H9 (cell line): ENCODE measurements at regions not wholly inside any gene's neighbourhood (a gene's known extent, or its start where the extent isn't known, plus 50 kb on each side); places are given as distances from the start of the nearest gene placed in this dataset.

Experiments used
- DNase-seq: peaks from one replicate; pipeline ENCODE4 v3.0.0-alpha.2; 2017
- H2AFZ ChIP-seq: one replicate; pipeline ENCODE4 v1.6.1; 2013; ENCODE audit warnings: mild to moderate bottlenecking, low read length, control low read depth, moderate library complexity
- H2AK5ac ChIP-seq: 2 replicates; pipeline ENCODE4 v1.6.1; 2013; ENCODE audit warnings: low read length, control low read depth, mixed read lengths; ENCODE audit not compliant: insufficient read length
- H2BK120ac ChIP-seq: one replicate; pipeline ENCODE4 v1.6.1; 2013; ENCODE audit warnings: low read depth, mild to moderate bottlenecking, low read length, control low read depth, inconsistent platforms; ENCODE audit not compliant: poor library complexity, severe bottlenecking
- H2BK12ac ChIP-seq: 2 replicates; pipeline ENCODE4 v1.6.1; 2013; ENCODE audit warnings: low read length, control low read depth, mixed read lengths, low read depth; ENCODE audit not compliant: insufficient read length
- H2BK15ac ChIP-seq: 2 replicates; pipeline ENCODE4 v1.6.1; 2013; ENCODE audit warnings: low read depth, low read length, control low read depth
- H2BK20ac ChIP-seq: one replicate; pipeline ENCODE4 v1.6.1; 2013; ENCODE audit warnings: low read depth, mild to moderate bottlenecking, low read length, control low read depth, inconsistent platforms; ENCODE audit not compliant: poor library complexity, severe bottlenecking
- H2BK5ac ChIP-seq: 2 replicates; pipeline ENCODE4 v1.6.1; 2013; ENCODE audit warnings: low read length, control low read depth, mixed read lengths; ENCODE audit not compliant: insufficient read length
- H3K14ac ChIP-seq: 2 replicates; pipeline ENCODE4 v1.6.1; 2013; ENCODE audit warnings: low read length, control low read depth; ENCODE audit not compliant: insufficient read depth
- H3K18ac ChIP-seq: 2 replicates; pipeline ENCODE4 v1.6.1; 2013; ENCODE audit warnings: low read depth, mild to moderate bottlenecking, mixed read lengths, low read length, control low read depth; ENCODE audit not compliant: insufficient read length
- H3K23ac ChIP-seq: 2 replicates; pipeline ENCODE4 v1.6.1; 2013; ENCODE audit warnings: low read length, control low read depth, mixed read lengths, low read depth; ENCODE audit not compliant: insufficient read length
- H3K23me2 ChIP-seq: 2 replicates; pipeline ENCODE4 v1.6.1; 2013; ENCODE audit warnings: low read depth, mild to moderate bottlenecking, mixed read lengths, low read length, control low read depth; ENCODE audit not compliant: insufficient read length, poor library complexity, severe bottlenecking
- H3K27ac ChIP-seq: 2 replicates; pipeline ENCODE4 v1.5.1; 2013; ENCODE audit warnings: low read length, control low read depth, mixed read lengths, low read depth; ENCODE audit not compliant: insufficient read length
- H3K27me3 ChIP-seq: 2 replicates; pipeline ENCODE4 v1.6.1; 2013; ENCODE audit warnings: low read length, control low read depth, inconsistent platforms; ENCODE audit not compliant: insufficient read depth
- H3K4ac ChIP-seq: 2 replicates; pipeline ENCODE4 v1.6.1; 2013; ENCODE audit warnings: low read depth, mild to moderate bottlenecking, control low read depth, inconsistent platforms, low read length, moderate library complexity
- H3K4me1 ChIP-seq: 2 replicates; pipeline ENCODE4 v1.6.1; 2013; ENCODE audit warnings: low read length, control low read depth, inconsistent platforms; ENCODE audit not compliant: insufficient read depth
- H3K4me2 ChIP-seq: 2 replicates; pipeline ENCODE4 v1.6.1; 2013; ENCODE audit warnings: low read length, control low read depth, mixed read lengths; ENCODE audit not compliant: insufficient read length, insufficient read depth
- H3K56ac ChIP-seq: 2 replicates; pipeline ENCODE4 v1.6.1; 2013; ENCODE audit warnings: low read depth, mild to moderate bottlenecking, mixed read lengths, low read length, control low read depth; ENCODE audit not compliant: insufficient read length
- H3K79me1 ChIP-seq: 2 replicates; pipeline ENCODE4 v1.6.1; 2013; ENCODE audit warnings: low read depth, mild to moderate bottlenecking, moderate library complexity, low read length, control low read depth, inconsistent platforms; ENCODE audit not compliant: insufficient read depth, poor library complexity, severe bottlenecking
- H3K79me2 ChIP-seq: 2 replicates; pipeline ENCODE4 v1.6.1; 2013; ENCODE audit warnings: low read length, control low read depth, inconsistent platforms; ENCODE audit not compliant: insufficient read depth
- H3K9ac ChIP-seq: 2 replicates; pipeline ENCODE4 v1.6.1; 2013; ENCODE audit warnings: low read length, control low read depth, mixed read lengths; ENCODE audit not compliant: insufficient read length; ENCODE audit errors: extremely low read depth
- H3K9me3 ChIP-seq: one replicate; pipeline ENCODE4 v1.6.1; 2013; ENCODE audit warnings: low read depth, low read length, inconsistent platforms; ENCODE audit not compliant: control insufficient read depth
- H3T11ph ChIP-seq: one replicate; pipeline ENCODE4 v1.6.1; 2013; ENCODE audit warnings: mild to moderate bottlenecking, low read length, control low read depth, inconsistent platforms
- H4K20me1 ChIP-seq: one replicate; pipeline ENCODE4 v1.6.1; 2013; ENCODE audit not compliant: control insufficient read depth, insufficient read length, insufficient read depth
- H4K5ac ChIP-seq: 2 replicates; pipeline ENCODE4 v1.6.1; 2013; ENCODE audit warnings: low read depth, mild to moderate bottlenecking, mixed read lengths, low read length, control low read depth; ENCODE audit not compliant: insufficient read length
- H4K8ac ChIP-seq: replicated peaks from 2 replicates; pipeline ENCODE4 v1.6.1; 2013; ENCODE audit warnings: low read length, control low read depth, mixed read lengths, low read depth; ENCODE audit not compliant: insufficient read length
- H4K91ac ChIP-seq: 2 replicates; pipeline ENCODE4 v1.6.1; 2013; ENCODE audit warnings: low read depth, mild to moderate bottlenecking, moderate library complexity, mixed read lengths, low read length, control low read depth; ENCODE audit not compliant: insufficient read length
- H3K27ac Mint-ChIP-seq, 3 experiments: 2 replicates in 2 of 3; 3 replicates in 1 of 3; pipeline ENCODE4 v1.8.0; 2020 to 2021; ENCODE audit warnings: mixed read lengths in 3 of 3, mild to moderate bottlenecking in 1 of 3, moderate library complexity in 1 of 3
- H3K27me3 Mint-ChIP-seq: 2 replicates; pipeline ENCODE4 v1.8.0; 2021; ENCODE audit warnings: low read depth, mild to moderate bottlenecking, moderate library complexity, mixed read lengths
- H3K36me3 Mint-ChIP-seq, 3 experiments: 2 replicates in 2 of 3; 3 replicates in 1 of 3; pipeline ENCODE4 v1.8.0; 2020 to 2021; ENCODE audit warnings: low read depth in 3 of 3, mixed read lengths in 3 of 3; ENCODE audit not compliant: insufficient read depth in 1 of 3
- H3K4me1 Mint-ChIP-seq, 2 experiments: 2 replicates each; pipeline ENCODE4 v1.8.0; 2020; ENCODE audit warnings: mixed read lengths in 2 of 2
- H3K4me3 Mint-ChIP-seq, 2 experiments: 2 replicates in 1 of 2; 3 replicates in 1 of 2; pipeline ENCODE4 v1.8.0; 2020 to 2021; ENCODE audit warnings: mild to moderate bottlenecking in 2 of 2, mixed read lengths in 2 of 2, moderate library complexity in 1 of 2
- H3K9me3 Mint-ChIP-seq, 2 experiments: 2 replicates in 1 of 2; 3 replicates in 1 of 2; pipeline ENCODE4 v1.8.0; 2020; ENCODE audit warnings: mild to moderate bottlenecking in 2 of 2, mixed read lengths in 2 of 2, moderate library complexity in 1 of 2
- CTCF ChIP-seq: fragments of 200-600 bp; sonication (generic); conservative IDR thresholded peaks from 3 replicates; pipeline ENCODE4 v1.8.0; 2021; ENCODE audit warnings: antibody characterized with exemption, mild to moderate bottlenecking
- WGBS: extraction: QIAGEN DNeasy Blood & Tissue Kit; methylation state at CpG from one replicate; pipeline ENCODE4 v1.1.7; 2013; ENCODE audit warnings: missing lambda C conversion rate, low lambda C conversion rate, mixed read lengths; ENCODE audit not compliant: insufficient read length; ENCODE audit errors: extremely low coverage; 5-methylcytosine and 5-hydroxymethylcytosine counted together

DNA sequence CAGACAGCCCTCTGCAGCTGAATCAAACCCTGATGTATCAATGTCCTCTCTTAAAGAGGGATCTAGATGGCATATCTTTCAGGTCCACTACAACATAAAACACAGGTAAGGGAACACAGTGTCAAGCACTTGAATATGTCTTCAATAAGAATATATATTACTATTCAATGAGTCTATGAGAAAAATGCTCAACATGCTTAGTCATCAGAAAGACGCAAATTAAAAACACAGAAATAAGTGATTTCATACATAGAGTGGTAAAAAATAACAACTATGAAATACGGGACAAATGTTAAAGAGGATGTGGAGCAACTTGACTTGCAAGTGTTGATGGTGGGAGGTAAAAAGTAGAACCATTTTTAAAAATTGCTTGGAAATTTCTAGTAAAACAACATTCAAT is 544.6 kb upstream of the HS3ST1 start:
- Mint-ChIP-seq H3K36me3 (no peaks in the 10 kb centered on the region; a peak in 1 of 7 replicates), H3K27ac (no peak overlapping the region), H3K9me3 (peaks cover 0 to 2% of the 10 kb centered on the region in 2 experiments; a peak in 3 of 5 replicates), H3K27me3 (no peaks in the 10 kb centered on the region), H3K4me1 (peaks cover 2 to 17% of the 10 kb centered on the region in 2 experiments), H3K4me3 (no peak overlapping the region)
- no peaks in the 10 kb centered on the region for H3K27me3 ChIP-seq
- H3K79me2 ChIP-seq: no peaks in the 10 kb centered on the region
- no peak overlapping the region for H2BK12ac ChIP-seq
- H4K20me1 ChIP-seq: no peaks in the 10 kb centered on the region
- H3K9ac ChIP-seq: no peak overlapping the region
- no CpG with 5 or more reads among the region's 2 CpGs for WGBS
- H2BK5ac ChIP-seq: no peak overlapping the region
- H3K9me3 ChIP-seq: no peaks in the 10 kb centered on the region
- H3K4me1 ChIP-seq: no peaks in the 10 kb centered on the region; the same call in 1 of the 2 replicates
- no peak for TF ChIP-seq CTCF
- no peak overlapping the region for H3K18ac ChIP-seq
- H2AFZ ChIP-seq: no peak overlapping the region
- no peak overlapping the region for H2BK20ac ChIP-seq
- DNase-seq: no peak
- no peak overlapping the region for H3K14ac ChIP-seq
- H3K4ac ChIP-seq: no peak overlapping the region
- no peak overlapping the region for H3T11ph ChIP-seq
- no peak overlapping the region for H2BK120ac ChIP-seq
- no peak overlapping the region for H4K5ac ChIP-seq
- H2AK5ac ChIP-seq: no peak overlapping the region
- no peak overlapping the region for H3K56ac ChIP-seq
- H4K8ac ChIP-seq: no peak overlapping the region
- H3K27ac ChIP-seq: no peak overlapping the region
- H3K4me2 ChIP-seq: no peak overlapping the region
- H3K23me2 ChIP-seq: no peaks in the 10 kb centered on the region
- no peaks in the 10 kb centered on the region for H3K79me1 ChIP-seq
- H2BK15ac ChIP-seq: no peak overlapping the region
- H3K23ac ChIP-seq: no peak overlapping the region
- no peak overlapping the region for H4K91ac ChIP-seq
